HG03064 (cell line): ENCODE measurements at regions not wholly inside any gene's neighbourhood (a gene's known extent, or its start where the extent isn't known, plus 50 kb on each side); places are given as distances from the start of the nearest gene placed in this dataset.

ENCODE experiments used
- ATAC-seq: cut with Tn5 transposase; IDR thresholded peaks from one replicate; pipeline ENCODE4 v1.9.1; 2021; ENCODE audit warnings: low read depth; ENCODE audit not compliant: unreplicated experiment

DNA sequence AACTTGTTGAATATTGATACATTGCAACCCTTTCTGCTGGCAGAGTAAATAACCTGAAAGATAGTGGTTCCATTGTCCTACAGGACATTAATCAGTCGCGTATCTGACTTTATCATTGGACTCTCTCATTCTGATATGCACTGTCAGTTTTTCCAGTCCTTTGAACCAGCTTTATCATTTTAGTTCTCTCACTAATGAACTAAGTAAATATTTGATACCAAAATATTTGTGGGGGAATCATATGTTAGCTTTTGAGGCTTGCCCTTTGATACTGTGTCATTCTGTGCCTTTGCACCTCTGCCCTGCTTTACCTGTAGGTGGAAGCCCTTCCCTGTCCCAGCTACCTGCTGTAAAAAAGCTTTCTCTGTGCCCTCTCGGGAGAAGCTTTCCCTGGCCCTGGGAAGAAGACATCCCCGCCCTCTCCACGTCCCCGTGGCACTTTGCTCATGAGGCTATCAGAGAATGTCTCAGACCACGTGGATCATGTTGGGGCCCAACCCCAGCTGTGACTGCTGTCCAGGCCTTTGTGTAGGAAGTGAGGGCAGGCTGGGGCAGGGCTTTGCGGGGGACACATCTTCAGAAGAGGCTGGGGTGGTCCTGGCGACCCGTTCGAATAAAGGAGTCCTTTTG is 117.8 kb upstream of the NXT1 start:
- ATAC-seq: no peak

DNA sequence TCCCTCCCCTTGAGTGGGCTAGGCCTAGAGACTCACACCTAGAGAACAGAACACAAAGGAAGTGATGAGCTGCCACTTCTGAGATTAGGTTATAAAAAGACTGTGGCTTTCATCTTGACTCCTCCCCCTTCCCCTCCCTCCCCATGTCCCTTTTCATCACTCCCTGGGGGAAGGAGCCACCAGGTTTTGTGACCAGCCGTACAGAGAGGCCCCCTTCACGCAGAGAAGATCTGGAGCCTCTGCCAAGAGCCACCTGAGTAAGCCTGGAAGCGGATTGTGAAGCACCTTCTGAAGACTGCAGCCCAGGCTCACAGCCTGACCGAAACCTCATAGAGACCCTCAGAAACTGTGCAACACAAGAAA is 118.4 kb upstream of the NXT1 start:
- no peak for ATAC-seq

DNA sequence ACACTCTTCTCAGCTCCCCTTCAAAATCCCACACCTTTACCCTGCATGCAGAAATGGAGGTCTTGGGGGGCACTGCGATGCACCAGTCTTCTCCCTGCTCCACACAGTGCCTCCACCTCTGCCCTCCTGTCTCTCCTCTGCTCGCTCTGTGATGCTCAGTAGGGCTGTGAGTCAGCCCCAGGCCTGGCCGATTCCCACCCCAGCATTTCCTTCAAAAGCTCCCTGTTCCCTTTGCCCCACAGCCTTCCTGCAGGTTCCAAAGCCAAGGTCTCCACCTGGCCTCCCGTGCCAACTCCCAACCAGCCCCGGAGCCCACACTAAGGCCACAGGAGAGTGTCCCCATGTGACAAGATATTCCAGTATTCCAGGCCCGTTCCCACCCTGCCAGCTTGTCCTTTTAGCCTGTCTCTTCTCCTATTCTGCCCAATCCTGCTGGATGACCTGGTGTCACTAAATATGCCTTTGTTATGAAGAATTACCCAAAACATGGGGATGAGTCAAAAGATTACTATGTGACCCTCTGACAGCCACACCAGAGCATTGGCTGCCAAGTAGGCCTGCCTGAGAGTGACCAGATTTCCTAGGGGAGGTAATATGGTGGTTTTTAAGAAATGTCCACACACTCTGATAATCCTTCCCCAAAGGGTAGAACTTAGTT is 118.9 kb upstream of the NXT1 start:
- ATAC-seq: no peak

DNA sequence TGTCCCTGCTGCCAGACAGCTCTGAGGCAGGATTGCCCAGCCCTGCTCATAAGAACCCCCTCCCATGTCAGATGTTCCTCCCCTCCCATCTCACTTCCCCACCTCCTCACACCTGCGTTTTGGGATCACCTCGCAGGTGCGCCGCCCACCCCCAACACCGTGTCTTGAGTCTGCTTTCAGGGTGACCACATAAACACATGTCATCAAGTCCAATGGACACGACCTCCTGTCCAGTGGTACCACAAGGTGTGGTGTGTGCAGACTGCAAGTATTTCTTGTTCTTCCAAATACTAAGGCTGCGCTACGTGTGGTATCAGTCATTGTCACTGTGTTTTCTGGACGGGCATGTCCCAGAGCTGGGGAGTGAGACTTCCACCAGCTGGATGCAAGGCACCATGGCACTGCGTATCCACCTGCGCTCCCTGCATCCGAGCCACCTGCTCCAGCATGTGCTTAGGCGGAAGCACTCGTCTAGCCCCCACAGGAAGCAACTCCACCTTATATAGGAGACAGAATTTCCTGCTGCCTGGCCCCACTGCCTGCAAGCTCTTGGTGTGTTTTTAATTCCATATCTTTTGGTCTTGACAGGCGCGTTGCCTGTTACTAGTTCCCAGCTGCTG is 119.7 kb upstream of the NXT1 start:
- ATAC-seq: no peak

DNA sequence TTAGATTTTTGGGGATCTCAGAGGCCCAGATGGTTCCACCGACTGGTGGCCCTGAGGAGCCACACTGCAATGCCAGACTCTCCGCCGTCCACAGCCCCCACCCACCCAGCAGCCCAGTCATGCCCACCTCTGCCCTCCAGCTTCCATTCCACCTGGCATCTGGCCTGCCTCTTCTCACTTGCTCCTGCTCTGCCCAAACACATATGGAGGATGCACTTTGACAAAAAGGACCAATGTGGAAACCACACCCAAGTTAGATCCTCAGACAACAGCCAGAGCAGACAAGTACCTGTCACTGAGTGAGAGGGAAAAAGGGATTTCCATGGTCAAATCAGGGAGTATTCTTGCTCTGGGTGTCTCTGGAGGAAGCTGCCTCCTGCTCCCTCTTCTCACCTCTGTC is 120.6 kb upstream of the NXT1 start:
- no peak for ATAC-seq

DNA sequence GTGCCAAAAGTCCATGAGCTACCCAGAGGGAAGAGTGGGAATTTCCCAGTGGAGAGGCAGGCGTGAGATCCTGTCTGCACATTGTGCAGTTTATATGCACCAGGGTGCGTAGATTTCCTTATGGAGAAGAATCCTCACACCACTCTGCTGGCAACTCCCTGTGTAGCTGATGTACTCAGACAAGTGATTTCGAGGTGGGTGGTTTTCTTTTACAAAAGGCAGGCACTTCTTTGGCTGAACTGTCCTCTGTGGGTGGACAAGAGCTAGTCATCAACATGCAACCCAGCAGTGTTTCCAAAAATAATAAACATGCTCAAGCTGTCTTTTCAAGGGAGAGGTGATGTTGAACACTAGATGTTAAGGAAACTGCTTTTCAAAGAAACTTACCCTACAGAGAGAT is 121.7 kb upstream of the NXT1 start:
- ATAC-seq: no peak

DNA sequence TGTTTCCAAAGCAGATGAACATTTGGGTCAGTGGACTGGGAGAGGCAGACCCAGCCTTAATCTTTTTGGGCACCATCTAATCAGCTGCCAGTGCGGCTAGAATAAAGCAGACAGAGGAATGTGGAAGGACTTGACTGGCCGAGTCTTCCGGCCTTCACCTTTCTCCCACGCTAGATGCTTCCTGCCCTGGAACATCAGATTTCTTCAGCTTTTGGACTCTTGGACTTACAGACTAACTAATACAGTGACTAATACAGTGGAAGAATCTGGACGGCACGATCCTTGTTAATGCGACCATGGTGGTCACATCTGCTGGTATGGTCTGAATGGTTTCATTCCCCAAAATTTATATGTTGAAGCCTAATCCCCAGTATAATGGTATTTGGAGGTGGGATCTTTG is 122.6 kb upstream of the NXT1 start:
- ATAC-seq: no peak

DNA sequence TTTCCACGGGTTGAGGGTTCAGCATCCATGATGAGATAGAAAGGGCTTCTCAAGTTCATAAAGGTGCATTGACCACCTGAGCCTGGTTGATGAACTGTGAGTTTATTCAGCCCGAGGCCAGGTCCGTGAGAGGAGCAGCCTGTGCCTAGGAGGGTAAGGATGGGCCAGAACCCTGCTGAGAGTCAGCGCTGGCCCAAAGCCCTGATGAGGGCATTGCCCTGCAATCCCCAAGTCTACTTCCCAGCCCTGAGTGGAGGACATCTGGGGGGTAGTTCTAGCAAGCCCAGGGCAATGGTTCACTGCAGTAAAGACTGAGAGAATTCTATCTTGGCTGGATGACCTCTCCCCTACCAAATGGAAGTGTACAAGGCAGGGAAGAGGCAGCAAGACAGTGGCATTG is 123.3 kb upstream of the NXT1 start:
- ATAC-seq: no peak

DNA sequence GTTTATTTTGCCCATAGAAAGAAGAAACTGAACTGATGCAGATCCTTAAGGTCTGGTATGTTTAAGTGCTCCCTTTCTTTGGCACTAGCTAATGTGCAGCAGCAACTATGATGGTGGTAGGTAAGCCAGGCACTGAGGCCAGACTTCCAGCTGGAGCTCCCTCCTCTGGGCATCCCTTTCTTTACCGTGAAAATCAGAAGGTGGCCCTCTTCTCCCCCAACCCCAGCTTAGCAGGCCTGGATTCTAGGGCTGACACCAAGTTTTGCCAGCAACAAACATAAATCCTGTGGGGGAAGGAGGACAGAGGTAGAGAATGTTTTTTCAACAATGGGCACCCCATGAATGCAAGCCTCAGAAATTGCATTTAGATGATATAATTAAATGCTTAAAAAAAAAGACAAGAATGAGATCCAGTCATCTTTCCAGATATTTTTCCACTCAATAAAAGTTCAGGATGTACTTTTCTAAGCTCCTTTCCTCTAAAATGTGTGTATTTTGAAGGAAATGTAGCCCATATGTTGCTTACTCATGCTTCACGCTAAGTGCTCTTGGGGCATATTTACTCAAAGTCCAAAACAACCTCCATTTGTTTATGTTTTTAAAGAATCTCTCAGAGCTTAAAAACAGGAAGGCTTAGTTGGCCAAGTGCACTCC is 123.9 kb upstream of the NXT1 start:
- no peak for ATAC-seq

DNA sequence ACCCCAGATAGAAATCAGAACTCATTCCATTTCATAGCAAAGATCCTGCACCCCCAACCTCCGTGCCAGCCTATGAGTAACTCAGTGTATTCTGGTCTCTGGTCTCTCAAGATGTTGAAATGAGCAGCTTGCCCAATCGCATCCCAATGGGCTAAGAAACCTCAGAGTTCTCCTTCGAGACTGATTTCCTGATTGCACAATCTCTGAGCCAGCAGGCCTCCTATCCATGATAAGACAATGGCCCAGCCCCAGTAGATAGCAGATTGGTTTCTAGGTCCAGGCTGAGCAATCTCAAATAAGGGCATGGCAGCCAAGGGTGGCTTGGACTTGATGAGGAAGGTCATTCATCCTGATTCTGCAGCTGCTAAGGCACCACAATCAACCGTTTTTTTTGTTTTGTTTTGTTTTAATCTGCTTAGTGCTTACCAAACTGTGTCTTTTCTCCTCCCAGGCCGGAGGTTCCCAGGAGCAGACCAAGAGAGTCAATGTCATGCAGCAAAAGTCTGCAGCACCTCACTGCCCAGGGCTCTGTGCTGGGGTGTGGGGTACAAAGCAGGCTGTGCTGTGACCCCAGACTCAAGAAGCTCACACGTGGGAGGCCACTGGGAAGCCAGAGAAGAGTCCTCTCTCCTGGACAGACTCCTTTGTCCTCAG is 125.1 kb upstream of the NXT1 start:
- no peak for ATAC-seq

DNA sequence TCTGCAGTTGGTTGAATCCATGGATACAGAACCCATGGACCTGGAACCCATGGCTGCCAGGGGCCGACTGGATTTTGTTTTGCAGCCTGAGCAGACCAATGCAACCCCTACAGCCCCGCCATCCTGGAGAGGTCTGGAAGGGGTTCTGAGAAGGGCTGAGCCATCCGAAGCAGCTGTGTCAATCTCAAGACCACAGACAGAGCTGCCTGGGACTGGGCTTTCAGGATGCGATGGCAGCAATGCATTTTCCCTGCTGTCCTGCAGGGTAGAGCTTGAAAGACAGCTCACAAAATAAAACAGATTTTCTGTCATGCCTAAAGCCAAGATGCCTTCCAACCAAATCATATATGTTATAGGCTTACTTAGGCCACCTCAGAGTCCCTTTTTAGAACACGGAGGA is 125.8 kb upstream of the NXT1 start:
- ATAC-seq: no peak

DNA sequence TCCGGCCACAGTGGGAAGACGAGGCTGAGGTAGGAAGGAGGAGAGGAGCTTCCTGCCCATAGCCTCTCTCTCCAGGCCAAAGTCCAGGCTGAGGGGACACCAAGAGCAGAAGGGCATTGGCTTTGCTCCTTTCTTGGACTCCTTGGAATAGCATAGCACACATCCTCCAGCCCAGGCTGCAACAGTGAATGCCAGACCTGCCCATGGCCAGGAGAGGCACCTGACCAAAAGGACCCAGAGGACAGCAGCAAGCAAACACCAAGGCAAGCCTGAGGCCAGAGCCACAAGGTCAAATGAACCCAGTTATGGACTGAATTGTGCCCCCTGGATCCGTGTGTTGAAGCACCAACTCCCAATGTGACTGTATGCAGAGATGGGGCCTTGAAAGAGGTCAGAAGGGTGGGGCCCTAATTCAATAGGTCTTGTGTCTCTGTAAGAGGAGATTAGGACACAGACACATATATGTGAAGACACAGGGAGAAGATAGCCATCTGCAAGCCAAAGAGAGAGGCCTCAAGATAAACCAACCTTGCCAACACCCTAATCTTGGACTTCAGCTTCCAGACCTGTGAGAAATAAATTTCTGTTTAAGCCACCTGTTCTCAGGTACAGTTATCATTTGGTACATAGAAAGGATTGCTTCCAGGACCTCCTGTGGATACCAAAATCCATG is 126.5 kb upstream of the NXT1 start:
- no peak for ATAC-seq

DNA sequence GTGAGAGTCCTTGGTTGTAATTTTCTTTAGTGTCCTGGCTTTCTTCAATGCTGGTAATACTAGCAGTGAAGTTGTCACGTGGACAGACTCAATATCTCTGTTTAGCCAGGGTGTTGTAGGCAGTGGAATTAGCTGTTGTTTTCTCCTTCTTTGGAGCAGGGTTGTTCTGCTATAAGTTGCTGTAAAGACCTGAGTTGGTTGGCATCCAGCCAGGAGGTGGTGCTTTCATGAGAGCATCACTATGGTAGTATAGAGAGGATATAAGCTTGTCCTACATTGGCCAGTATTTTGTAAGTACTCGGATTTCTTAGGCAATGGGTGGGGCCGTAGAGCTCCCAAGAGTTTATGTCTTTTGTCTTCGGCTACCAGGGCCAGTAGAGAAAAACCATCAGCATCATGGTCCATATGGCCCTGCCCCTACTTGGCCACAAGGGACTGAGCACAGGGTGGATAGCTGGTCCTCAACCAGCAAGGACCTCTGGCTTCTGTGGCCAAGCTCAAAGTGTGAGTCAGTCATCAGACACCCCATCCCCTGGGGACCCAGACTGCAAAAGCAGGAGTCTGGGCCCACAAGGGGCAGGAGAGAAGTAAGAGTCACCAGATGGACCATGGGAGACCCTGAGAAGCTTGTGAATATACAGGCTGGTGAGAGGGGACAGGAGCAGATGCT is 127.9 kb upstream of the NXT1 start:
- ATAC-seq: no peak

DNA sequence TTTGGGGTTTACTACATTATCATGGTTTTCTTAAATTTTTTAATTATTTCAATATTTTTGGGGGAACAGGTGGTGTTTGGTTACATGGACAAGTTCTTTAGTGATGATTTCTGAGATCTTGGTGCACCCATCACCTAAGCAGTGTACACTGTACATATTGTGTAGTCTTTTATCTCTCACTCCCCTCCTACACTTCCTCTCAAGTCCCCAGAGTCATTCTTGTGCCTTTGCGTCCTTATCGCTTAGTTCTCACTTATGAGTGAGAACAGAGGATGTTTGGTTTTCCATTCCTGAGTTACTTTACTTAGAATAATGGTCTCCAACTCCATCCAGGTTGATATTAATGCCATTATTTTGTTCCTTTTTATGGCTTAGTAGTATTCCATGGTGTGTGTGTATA is 130.9 kb upstream of the CD93 start:
- ATAC-seq: no peak

DNA sequence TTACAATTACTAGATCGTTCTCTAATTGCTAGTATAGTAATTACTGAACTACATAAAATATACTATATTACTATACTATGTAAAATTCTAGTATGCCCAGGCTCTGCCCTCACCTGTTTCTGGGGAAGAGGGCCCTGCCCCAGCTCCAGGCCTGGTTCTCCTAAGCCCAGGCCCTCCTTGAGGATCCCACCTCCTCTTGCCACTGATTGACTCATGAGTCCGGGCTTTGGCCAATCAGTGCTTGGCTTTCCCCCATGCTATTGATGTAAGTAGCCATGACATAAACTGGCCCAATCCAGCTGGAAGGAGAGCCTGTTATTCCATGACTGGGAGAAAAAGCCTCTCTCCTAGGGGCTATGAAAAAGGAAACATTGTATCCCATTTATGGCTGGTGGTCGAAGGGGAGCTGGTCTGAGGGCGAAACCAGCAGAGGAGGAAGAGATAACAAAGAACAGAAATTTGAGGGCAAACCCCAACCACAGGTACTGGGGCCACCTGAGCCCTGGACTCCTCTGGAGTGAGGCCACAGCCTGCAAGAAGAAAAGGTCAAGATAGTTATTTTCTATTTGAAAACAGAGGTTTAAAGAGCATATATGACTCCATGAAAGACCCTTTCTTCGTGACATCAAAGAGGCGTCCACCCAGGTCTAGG is 129.3 kb upstream of the CD93 start:
- ATAC-seq: no peak

DNA sequence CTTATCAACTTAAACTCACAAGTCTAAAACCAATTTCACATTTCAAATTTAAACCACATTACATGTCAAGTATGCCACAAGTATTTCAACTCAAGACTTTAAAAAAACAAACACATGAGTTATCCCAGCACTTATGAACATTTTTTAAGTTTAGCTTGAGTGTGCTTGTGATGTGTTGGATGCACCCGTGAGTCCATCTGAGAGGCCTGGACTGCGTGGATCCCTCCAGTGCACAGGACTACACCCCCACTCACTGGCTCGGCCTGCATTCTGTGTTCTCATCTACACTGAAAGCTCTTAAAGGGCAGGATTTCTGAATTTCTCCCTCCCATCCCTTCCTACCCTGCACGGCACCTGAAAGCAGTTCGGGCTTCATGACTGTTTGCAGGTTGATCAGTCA is 128.8 kb upstream of the CD93 start:
- no peak for ATAC-seq

DNA sequence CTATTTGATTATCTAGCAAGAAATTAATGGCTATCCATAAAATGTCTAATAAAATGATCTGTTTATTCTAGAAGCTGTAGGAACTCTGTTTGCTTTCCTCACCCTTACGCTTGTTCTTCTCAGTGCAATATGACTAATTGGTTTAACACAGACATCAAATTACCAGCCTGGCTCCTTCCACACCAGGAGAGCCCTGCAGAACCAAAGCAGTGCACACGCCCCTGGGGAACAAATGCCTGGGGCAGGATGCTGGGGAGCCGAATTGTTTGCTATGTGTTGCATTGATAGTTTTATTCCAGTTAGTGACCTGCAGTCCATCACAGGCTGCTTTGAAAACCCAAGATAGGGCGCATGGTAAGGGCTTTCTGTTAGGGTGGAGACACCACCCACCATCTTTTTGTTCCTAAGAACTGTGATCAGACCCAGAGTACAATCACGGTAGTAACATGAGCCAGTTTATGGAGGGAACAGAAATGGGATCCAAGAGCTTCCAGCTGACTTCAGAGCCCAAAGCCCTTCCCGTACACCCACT is 126.4 kb upstream of the CD93 start:
- ATAC-seq: no peak

DNA sequence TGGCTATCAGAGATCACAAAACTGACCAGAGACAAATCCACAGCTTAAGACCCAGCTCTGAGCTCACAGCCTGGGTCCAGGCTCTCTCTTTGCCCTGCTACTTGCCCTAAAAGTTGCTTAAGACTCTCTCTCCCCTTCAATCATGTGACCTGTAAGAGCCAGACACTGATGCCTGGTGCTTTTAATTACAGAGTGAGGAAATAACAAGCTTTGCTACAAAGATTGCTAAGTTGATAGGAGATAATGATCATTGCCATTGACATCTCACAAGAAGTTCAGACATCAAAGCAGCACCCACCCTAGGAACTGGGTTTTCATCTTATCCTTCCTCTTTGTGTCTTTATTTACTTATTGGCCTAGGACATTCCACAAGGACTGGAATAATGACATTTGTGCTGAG is 125.9 kb upstream of the CD93 start:
- ATAC-seq: no peak

DNA sequence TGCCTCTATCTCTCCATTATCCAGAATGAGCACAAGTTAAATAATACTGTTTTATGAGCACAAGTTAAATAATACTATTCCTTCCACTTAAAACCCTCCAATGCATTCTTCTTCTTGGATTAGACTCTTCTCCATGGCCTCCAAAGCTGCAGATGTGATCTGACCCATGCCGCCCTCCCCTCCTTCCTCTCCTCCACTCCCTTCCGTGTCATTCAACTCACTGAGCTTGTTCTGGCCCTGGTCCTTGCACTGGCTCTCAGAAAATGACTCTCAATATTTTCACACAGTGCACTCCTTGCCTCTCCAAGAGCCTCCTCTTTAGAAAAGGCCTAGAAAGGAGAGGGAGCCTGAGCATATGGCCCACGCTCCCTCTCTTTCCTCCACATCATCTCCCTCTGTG is 125.0 kb upstream of the CD93 start:
- ATAC-seq: no peak
